Mesothelial cell of epicardium (in vitro differentiated cells): ENCODE measurements at regions not wholly inside any gene's neighbourhood (a gene's known extent, or its start where the extent isn't known, plus 50 kb on each side); places are given as distances from the start of the nearest gene placed in this dataset.

Experiments
- DNase-seq, 2 experiments: peaks; one replicate each; pipeline ENCODE4 v3.0.0; 2021; ENCODE audit warnings: low spot score in 2 of 2; ENCODE audit not compliant: unreplicated experiment in 2 of 2
- H3K27ac Mint-ChIP-seq: 2 replicates; pipeline ENCODE4 v1.8.0; 2021; ENCODE audit warnings: mixed read lengths
- H3K27me3 Mint-ChIP-seq: 2 replicates; pipeline ENCODE4 v1.8.0; 2021; ENCODE audit warnings: low read depth, mixed read lengths
- H3K36me3 Mint-ChIP-seq: 2 replicates; pipeline ENCODE4 v1.8.0; 2021; ENCODE audit warnings: mixed read lengths
- H3K4me1 Mint-ChIP-seq: 2 replicates; pipeline ENCODE4 v1.8.0; 2021; ENCODE audit warnings: mixed read lengths
- H3K4me3 Mint-ChIP-seq: 2 replicates; pipeline ENCODE4 v1.8.0; 2021; ENCODE audit warnings: mild to moderate bottlenecking, moderate library complexity, mixed read lengths
- H3K9me3 Mint-ChIP-seq: 2 replicates; pipeline ENCODE4 v1.8.0; 2021; ENCODE audit warnings: mixed read lengths
- CTCF ChIP-seq: fragments of 200-600 bp; sonication (generic); IDR thresholded peaks from one replicate; pipeline ENCODE4 v1.5.0; 2021; ENCODE audit warnings: antibody characterized with exemption; ENCODE audit not compliant: unreplicated experiment

- no peaks in the 10 kb centered on the region for H3K9me3 Mint-ChIP-seq
- DNase-seq = no peak
- no peaks in the 10 kb centered on the region for H3K36me3 Mint-ChIP-seq
- H3K4me3 Mint-ChIP-seq = no peak overlapping the region
- no peak for TF ChIP-seq CTCF
- H3K4me1 Mint-ChIP-seq = no peaks in the 10 kb centered on the region
- no peak overlapping the region for H3K27ac Mint-ChIP-seq
- H3K27me3 Mint-ChIP-seq = no peaks in the 10 kb centered on the region
These were observed 182.5 kb downstream of the TDRD15 start for GRCh38 chr2:21306235-21306634.

- no peak for DNase-seq
- Mint-ChIP-seq H3K4me3 (no peak overlapping the region), H3K9me3 (no peaks in the 10 kb centered on the region), H3K4me1 (no peaks in the 10 kb centered on the region), H3K27me3 (no peaks in the 10 kb centered on the region), H3K27ac (no peak overlapping the region), H3K36me3 (no peaks in the 10 kb centered on the region)
- TF ChIP-seq CTCF = no peak
These were observed 183.3 kb downstream of the TDRD15 start for GRCh38 chr2:21307037-21307436.

GRCh38 chr2:21310493-21310892 lies 186.7 kb downstream of the TDRD15 start:
- no peak for TF ChIP-seq CTCF
- H3K36me3 Mint-ChIP-seq = no peaks in the 10 kb centered on the region
- H3K27me3 Mint-ChIP-seq = no peaks in the 10 kb centered on the region
- peaks cover 11% of the 10 kb centered on the region for H3K4me1 Mint-ChIP-seq
- no peaks in the 10 kb centered on the region for H3K9me3 Mint-ChIP-seq
- DNase-seq = no peak
- H3K27ac Mint-ChIP-seq = no peak overlapping the region
- no peak overlapping the region for H3K4me3 Mint-ChIP-seq

DNA sequence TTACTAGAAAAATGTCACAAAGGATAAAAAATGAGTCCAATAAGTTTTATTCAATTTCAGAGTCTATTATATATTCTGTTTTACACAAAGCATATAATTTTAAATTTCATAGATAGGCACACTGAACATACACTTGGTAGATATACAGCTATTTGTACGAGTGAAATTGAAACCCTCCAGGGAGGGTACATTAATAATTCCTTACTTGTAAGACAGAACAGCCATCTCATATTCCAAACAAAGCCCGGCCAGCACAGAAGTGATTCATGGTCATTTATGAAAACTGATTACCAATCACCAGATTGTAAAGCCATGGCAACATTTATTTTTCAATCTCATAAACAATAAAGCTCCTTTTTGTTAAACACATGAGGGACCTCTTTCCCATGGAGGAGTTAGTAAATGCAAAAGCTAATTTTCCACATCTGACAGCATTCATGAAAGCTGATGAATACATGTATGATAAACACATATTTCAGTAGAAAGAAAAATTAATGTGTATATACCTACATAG lies 190.6 kb downstream of the TDRD15 start:
- Mint-ChIP-seq H3K27ac (no peak overlapping the region), H3K9me3 (no peaks in the 10 kb centered on the region), H3K36me3 (no peaks in the 10 kb centered on the region), H3K27me3 (peaks cover 6% of the 10 kb centered on the region), H3K4me1 (peaks cover 19% of the 10 kb centered on the region), H3K4me3 (no peak overlapping the region)
- no peak for TF ChIP-seq CTCF
- no peak for DNase-seq

DNA sequence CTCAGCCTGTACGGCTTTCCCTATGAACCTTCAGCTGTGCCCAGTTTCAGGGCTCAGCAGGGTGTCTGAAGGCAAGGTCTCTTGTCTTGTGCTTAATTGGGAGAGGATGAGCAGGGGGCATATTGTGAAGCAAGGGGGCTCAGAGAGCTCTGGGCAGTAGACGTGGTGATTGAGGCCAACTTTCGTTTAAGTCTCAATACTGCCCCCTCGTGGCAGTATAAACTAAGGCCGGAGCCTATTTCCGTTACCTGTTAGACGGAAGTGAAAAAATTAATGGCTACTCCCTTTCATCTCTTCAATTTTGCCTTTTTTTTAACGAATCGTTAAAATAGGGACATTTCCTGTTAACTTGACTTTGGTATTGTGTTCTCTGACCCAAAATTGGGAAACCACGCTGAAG lies 193.4 kb downstream of the TDRD15 start:
- Mint-ChIP-seq H3K36me3 (no peaks in the 10 kb centered on the region), H3K27me3 (peaks cover 8% of the 10 kb centered on the region), H3K4me1 (peaks cover 19% of the 10 kb centered on the region), H3K9me3 (no peaks in the 10 kb centered on the region), H3K4me3 (no peak overlapping the region), H3K27ac (no peak overlapping the region)
- TF ChIP-seq CTCF = peak; percentile 89
- peak in 1 of 2 experiments; percentile 40 for DNase-seq

GRCh38 chr2:21318263-21318662 lies 194.5 kb downstream of the TDRD15 start:
- Mint-ChIP-seq H3K9me3 (no peaks in the 10 kb centered on the region), H3K4me1 (peaks cover 21% of the 10 kb centered on the region), H3K27ac (no peak overlapping the region), H3K4me3 (no peak overlapping the region), H3K27me3 (peaks cover 8% of the 10 kb centered on the region), H3K36me3 (no peaks in the 10 kb centered on the region)
- DNase-seq = no peak
- TF ChIP-seq CTCF = no peak
